Kidney (tissue), 13 donors: ENCODE measurements at regions not wholly inside any gene's neighbourhood (a gene's known extent, or its start where the extent isn't known, plus 50 kb on each side); places are given as distances from the start of the nearest gene placed in this dataset.

ENCODE experiments used
- DNase-seq, 5 donors: peaks; one replicate each; pipeline ENCODE4 v3.0.0-alpha.2; 2013 to 2020
- FAIRE-seq: peaks from 2 replicates; lab custom pipeline; 2012; peaks lifted over from hg19 to GRCh38; lab: Jason Lieb, UNC
- H3K27ac ChIP-seq, 2 donors: one replicate each; pipeline ENCODE4 v1.7.0; 2013; ENCODE audit warnings: low read depth in 2 of 2, low read length in 2 of 2, inconsistent platforms in 1 of 2
- H3K27me3 ChIP-seq: one replicate; pipeline ENCODE4 v1.7.1; 2013; ENCODE audit warnings: low read length, inconsistent platforms; ENCODE audit not compliant: control insufficient read depth, insufficient read depth
- H3K36me3 ChIP-seq, 3 donors: one replicate each; pipeline versions ENCODE4 v1.7.0 to v1.7.1; 2013; ENCODE audit warnings: low read length in 3 of 3, control low read depth in 1 of 3, inconsistent platforms in 1 of 3; ENCODE audit not compliant: insufficient read depth in 3 of 3, control insufficient read depth in 2 of 3
- H3K4me1 ChIP-seq, 3 donors: one replicate each; pipeline versions ENCODE4 v1.7.0 to v1.7.1; 2013; ENCODE audit warnings: low read length in 3 of 3, inconsistent platforms in 1 of 3, low read depth in 1 of 3; ENCODE audit not compliant: control insufficient read depth in 2 of 3, insufficient read depth in 2 of 3
- H3K4me3 ChIP-seq, 3 donors: one replicate each; pipeline versions ENCODE4 v1.7.0 to v1.8.1; 2013; ENCODE audit warnings: low read length in 3 of 3, control low read depth in 1 of 3, inconsistent platforms in 1 of 3
- H3K9ac ChIP-seq, 3 donors: one replicate each; pipeline versions ENCODE4 v1.7.0 to v1.7.1; 2013; ENCODE audit warnings: low read length in 3 of 3, control low read depth in 1 of 3, inconsistent platforms in 1 of 3
- H3K9me3 ChIP-seq, 3 donors: one replicate each; pipeline versions ENCODE4 v1.7.0 to v1.7.1; 2013; ENCODE audit warnings: low read length in 3 of 3, control low read depth in 1 of 3, inconsistent platforms in 1 of 3; ENCODE audit not compliant: control insufficient read depth in 2 of 3, insufficient read depth in 1 of 3
- CTCF ChIP-seq: IDR thresholded peaks from 3 replicates; pipeline ENCODE4 v1.5.1; 2012; ENCODE audit warnings: mild to moderate bottlenecking, moderate library complexity, borderline replicate concordance; ENCODE audit not compliant: insufficient read depth; ENCODE audit errors: extremely low read depth
- intact Hi-C: fragments of 100-400 bp; cut with DNase I; formaldehyde crosslinking; loops from one replicate; pipeline ENCODE4 v1.11.1; 2022
- donor health status: control.
- donor health status: control.
- donor health status: control.
- donor health status: control.
- donor health status: control.
- donor health status: DM: yes; HTN: yes; CAD: no.
- donor health status: Normal renal cell carcinoma (clear cell type).

- no peak overlapping the region for H3K9ac ChIP-seq
- no peak for FAIRE-seq
These were observed 64.4 kb upstream of the IBSP start for GRCh38 chr4:87734936-87735335.

GRCh38 chr4:87738483-87738882 lies 60.9 kb upstream of the IBSP start:
- H3K27ac ChIP-seq: no peak overlapping the region
- no peak overlapping the region for H3K4me3 ChIP-seq
- H3K4me1 ChIP-seq: no peaks in the 10 kb centered on the region
- no peaks in the 10 kb centered on the region for H3K27me3 ChIP-seq
- H3K9me3 ChIP-seq: no peaks in the 10 kb centered on the region
- no peak for TF ChIP-seq CTCF
- FAIRE-seq (no peak), DNase-seq (no peak)
- intact Hi-C loops: no loop called here
- H3K9ac ChIP-seq: no peak overlapping the region
- H3K36me3 ChIP-seq: no peaks in the 10 kb centered on the region

More at GRCh38 chr4:87734936-87735335, 64.4 kb upstream of the IBSP start:
- Histone ChIP-seq H3K27me3 (no peaks in the 10 kb centered on the region), H3K4me3 (no peak overlapping the region), H3K4me1 (no peaks in the 10 kb centered on the region), H3K9me3 (no peaks in the 10 kb centered on the region), H3K27ac (no peak overlapping the region), H3K36me3 (no peaks in the 10 kb centered on the region)
- intact Hi-C loops: no loop called here
- TF ChIP-seq CTCF: no peak
- DNase-seq: peak in 1 of 5 donors; percentile 7

- FAIRE-seq (no peak), DNase-seq (no peak)
- Histone ChIP-seq H3K9ac (no peak overlapping the region), H3K4me1 (no peaks in the 10 kb centered on the region), H3K4me3 (no peak overlapping the region), H3K36me3 (no peaks in the 10 kb centered on the region), H3K27ac (no peak overlapping the region), H3K9me3 (no peaks in the 10 kb centered on the region), H3K27me3 (no peaks in the 10 kb centered on the region)
- intact Hi-C loops: no loop called here
- TF ChIP-seq CTCF: no peak
These were observed 59.9 kb upstream of the IBSP start for GRCh38 chr4:87739494-87739893.

GRCh38 chr4:87745064-87745807 lies 54.1 kb upstream of the IBSP start:
- no peak overlapping the region for H3K4me3 ChIP-seq
- H3K27me3 ChIP-seq: no peaks in the 10 kb centered on the region
- no peaks in the 10 kb centered on the region for H3K9me3 ChIP-seq
- H3K27ac ChIP-seq: no peak overlapping the region
- H3K36me3 ChIP-seq: no peaks in the 10 kb centered on the region
- TF ChIP-seq CTCF: no peak
- DNase-seq (no peak), FAIRE-seq (no peak)
- no peaks in the 10 kb centered on the region for H3K4me1 ChIP-seq
- intact Hi-C loops: no loop called here
- H3K9ac ChIP-seq: no peak overlapping the region
